ENCODE measurements at regions not wholly inside any gene's neighbourhood (a gene's known extent, or its start where the extent isn't known, plus 50 kb on each side); places are given as distances from the start of the nearest gene placed in this dataset.

DNA sequence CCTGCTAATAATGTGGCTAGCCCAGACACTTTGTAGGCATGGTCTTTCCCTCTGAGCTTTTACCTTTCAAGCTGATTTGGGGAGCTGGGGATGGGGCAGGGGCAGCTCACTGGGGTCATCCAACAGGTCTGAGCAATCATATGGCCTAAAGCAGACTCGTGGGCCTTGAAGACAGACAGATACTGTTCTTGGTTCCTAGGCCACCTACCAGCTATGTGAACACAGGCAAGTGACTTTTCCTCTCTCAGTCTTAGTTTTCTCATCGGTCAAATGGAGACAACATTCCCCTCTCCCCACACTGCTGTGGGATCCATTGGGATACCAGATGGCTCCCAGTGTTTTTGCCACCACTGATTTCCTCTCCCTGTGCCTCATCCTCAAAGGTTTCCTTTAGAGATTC, 181.8 kb downstream of the RRAGC start:
- TF ChIP-seq EZH2 (IDR thresholded peaks at IDR 0.05; ENCODE audit: low read length, missing control alignments), result no peak
- TF ChIP-seq, protein P1, sequence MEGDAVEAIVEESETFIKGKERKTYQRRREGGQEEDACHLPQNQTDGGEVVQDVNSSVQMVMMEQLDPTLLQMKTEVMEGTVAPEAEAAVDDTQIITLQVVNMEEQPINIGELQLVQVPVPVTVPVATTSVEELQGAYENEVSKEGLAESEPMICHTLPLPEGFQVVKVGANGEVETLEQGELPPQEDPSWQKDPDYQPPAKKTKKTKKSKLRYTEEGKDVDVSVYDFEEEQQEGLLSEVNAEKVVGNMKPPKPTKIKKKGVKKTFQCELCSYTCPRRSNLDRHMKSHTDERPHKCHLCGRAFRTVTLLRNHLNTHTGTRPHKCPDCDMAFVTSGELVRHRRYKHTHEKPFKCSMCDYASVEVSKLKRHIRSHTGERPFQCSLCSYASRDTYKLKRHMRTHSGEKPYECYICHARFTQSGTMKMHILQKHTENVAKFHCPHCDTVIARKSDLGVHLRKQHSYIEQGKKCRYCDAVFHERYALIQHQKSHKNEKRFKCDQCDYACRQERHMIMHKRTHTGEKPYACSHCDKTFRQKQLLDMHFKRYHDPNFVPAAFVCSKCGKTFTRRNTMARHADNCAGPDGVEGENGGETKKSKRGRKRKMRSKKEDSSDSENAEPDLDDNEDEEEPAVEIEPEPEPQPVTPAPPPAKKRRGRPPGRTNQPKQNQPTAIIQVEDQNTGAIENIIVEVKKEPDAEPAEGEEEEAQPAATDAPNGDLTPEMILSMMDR (conservative IDR thresholded peaks at IDR 0.05 in 1 of 2, IDR thresholded peaks at IDR 0.05 in 1 of 2; ENCODE audit: low read depth in 1 of 2, low read length in 2 of 2), result no peak

Data from fibroblast of lung (primary cell).